Tibial artery (tissue), 4 donors: ENCODE measurements at regions not wholly inside any gene's neighbourhood (a gene's known extent, or its start where the extent isn't known, plus 50 kb on each side); places are given as distances from the start of the nearest gene placed in this dataset.
A peak's percentile ranks its signal among the peaks of the same experiment; 100 is the strongest.
"Not testable (repeated sequence)": the region's sequence is repeated elsewhere in the genome, so short reads cannot be mapped to it uniquely, and the experiment has no call there.

ENCODE experiments used
- DNase-seq, 2 donors: peaks; one replicate each; pipeline ENCODE4 v3.0.0-alpha.2; 2019
- H3K27ac ChIP-seq, 2 donors: fragments of 200-600 bp; sonication (generic) in 1 of 2; 1 replicate in 1 of 2; 2 replicates in 1 of 2; pipeline ENCODE4 v1.5.1; 2018 to 2019; ENCODE audit warnings: mild to moderate bottlenecking in 1 of 2
- H3K27me3 ChIP-seq, 2 donors: fragments of 200-600 bp; sonication (generic) in 1 of 2; one replicate each; pipeline versions ENCODE4 v1.5.1 to v1.6.0; 2016 to 2019
- H3K36me3 ChIP-seq, 3 donors: fragments of 200-600 bp; sonication (generic) in 2 of 3; one replicate each; pipeline ENCODE4 v1.5.1; 2016 to 2019; ENCODE audit warnings: mild to moderate bottlenecking in 2 of 3
- H3K4me1 ChIP-seq, 4 donors: fragments of 200-600 bp; sonication (generic) in 2 of 4; 1 replicate in 3 of 4; 2 replicates in 1 of 4; pipeline ENCODE4 v1.5.1; 2016 to 2019
- H3K4me3 ChIP-seq, 2 donors: fragments of 200-600 bp; sonication (generic) in 1 of 2; 1 replicate in 1 of 2; 2 replicates in 1 of 2; pipeline ENCODE4 v1.5.1; 2018 to 2019; ENCODE audit warnings: mild to moderate bottlenecking in 2 of 2
- H3K9me3 ChIP-seq, 3 donors: fragments of 200-600 bp; sonication (generic) in 1 of 3; one replicate each; pipeline ENCODE4 v1.5.1; 2016 to 2019
- CTCF ChIP-seq, 2 experiments: fragments of 200-600 bp in 1 of 2; fragments of 450-650 bp in 1 of 2; IDR thresholded peaks; one replicate each; pipeline ENCODE4 v1.5.1; 2017 to 2019; ENCODE audit warnings: antibody characterized with exemption in 2 of 2, mild to moderate bottlenecking in 1 of 2, moderate library complexity in 1 of 2
- intact Hi-C: fragments of 100-400 bp; cut with DNase I; formaldehyde crosslinking; loops from one replicate; pipeline ENCODE4 v1.15.0; 2023; ENCODE audit warnings: low total_unique reads

DNA sequence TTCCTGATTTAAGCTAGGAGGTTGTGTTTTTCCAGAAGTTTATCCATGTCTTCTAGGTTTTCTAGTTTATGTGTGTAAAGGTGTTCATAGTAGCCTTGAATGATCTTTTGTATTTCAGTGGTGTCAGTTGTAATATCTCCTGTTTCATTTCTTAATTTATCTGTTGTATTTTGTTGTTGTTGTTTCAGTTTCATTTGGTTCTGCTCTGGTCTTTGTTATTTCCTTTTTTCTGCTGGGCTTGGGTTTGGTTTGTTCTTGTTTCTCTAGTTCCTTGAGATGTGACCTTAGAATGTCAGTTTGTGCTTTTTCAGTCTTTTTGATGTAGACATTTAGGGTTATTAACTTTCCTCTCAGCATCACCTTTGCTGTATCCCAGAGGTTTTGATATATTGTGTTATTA, 62.8 kb downstream of the SCP2D1 start:
- H3K27me3 ChIP-seq, H3K4me3 ChIP-seq, intact Hi-C loops, H3K9me3 ChIP-seq, H3K4me1 ChIP-seq, H3K36me3 ChIP-seq, H3K27ac ChIP-seq, DNase-seq: not testable (repeated sequence)

- no peak overlapping the region for H3K4me3 ChIP-seq
- no peak for DNase-seq
- H3K36me3 ChIP-seq = no peaks in the 10 kb centered on the region
- H3K27ac ChIP-seq = no peak overlapping the region
- H3K4me1 ChIP-seq = no peaks in the 10 kb centered on the region
- intact Hi-C loops = no loop called here
- peaks cover 0 to 5% (median 0%) of the 10 kb centered on the region in 3 donors for H3K9me3 ChIP-seq
- no peak for TF ChIP-seq CTCF (IDR thresholded peaks at IDR 0.05)
- no peaks in the 10 kb centered on the region for H3K27me3 ChIP-seq
Measured at GRCh38 chr20:18879262-18879661, 65.7 kb downstream of the SCP2D1 start.

DNA sequence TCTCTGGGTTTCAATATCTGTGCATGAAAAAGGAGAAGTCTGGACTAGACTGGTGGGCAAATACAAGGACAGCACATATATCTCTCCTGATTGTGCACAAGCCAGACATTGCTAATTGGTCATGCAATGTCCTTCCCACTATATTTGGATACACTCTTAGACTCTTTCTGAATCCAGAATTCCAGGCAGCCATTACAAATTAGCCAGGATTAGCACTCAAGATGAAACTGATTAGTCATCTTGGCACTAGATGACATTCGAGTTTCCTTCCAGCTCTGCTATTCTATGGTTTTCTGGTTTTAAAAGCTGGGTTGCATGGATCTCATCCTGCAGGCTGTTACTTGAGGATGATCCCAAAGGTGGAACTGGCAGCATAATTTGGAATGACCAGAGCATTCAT, 73.2 kb downstream of the SCP2D1 start:
- H3K9me3 ChIP-seq = peaks cover 0 to 5% (median 0%) of the 10 kb centered on the region in 3 donors
- H3K4me1 ChIP-seq = no peaks in the 10 kb centered on the region
- no peak overlapping the region for H3K4me3 ChIP-seq
- no peak for TF ChIP-seq CTCF (IDR thresholded peaks at IDR 0.05)
- no peak overlapping the region for H3K27ac ChIP-seq
- no peaks in the 10 kb centered on the region for H3K27me3 ChIP-seq
- intact Hi-C loops = no loop called here
- no peaks in the 10 kb centered on the region for H3K36me3 ChIP-seq
- DNase-seq = no peak

GRCh38 chr20:18901980-18902737, 88.6 kb downstream of the SCP2D1 start:
- Histone ChIP-seq H3K36me3 (no peaks in the 10 kb centered on the region), H3K4me1 (no peaks in the 10 kb centered on the region), H3K27me3 (no peaks in the 10 kb centered on the region), H3K9me3 (no peaks in the 10 kb centered on the region), H3K4me3 (no peak overlapping the region), H3K27ac (no peak overlapping the region)
- intact Hi-C loops = loop anchor here (10.0 kb wide), 1 partner anchor 763 kb away; no protein-coding TSS in a partner anchor
- TF ChIP-seq CTCF (IDR thresholded peaks at IDR 0.05) = no peak
- DNase-seq = no peak

GRCh38 chr20:18904192-18904591, 90.6 kb downstream of the SCP2D1 start:
- H3K4me1 ChIP-seq = no peaks in the 10 kb centered on the region
- no peak for TF ChIP-seq CTCF (IDR thresholded peaks at IDR 0.05)
- H3K27me3 ChIP-seq = no peaks in the 10 kb centered on the region
- DNase-seq = no peak
- no peaks in the 10 kb centered on the region for H3K9me3 ChIP-seq
- no peak overlapping the region for H3K4me3 ChIP-seq
- intact Hi-C loops = loop anchor here (10.0 kb wide), 1 partner anchor 761 kb away; no protein-coding TSS in a partner anchor
- no peak overlapping the region for H3K27ac ChIP-seq
- no peaks in the 10 kb centered on the region for H3K36me3 ChIP-seq

- H3K9me3 ChIP-seq = no peaks in the 10 kb centered on the region
- no peaks in the 10 kb centered on the region for H3K36me3 ChIP-seq
- H3K27ac ChIP-seq = no peak overlapping the region
- no peaks in the 10 kb centered on the region for H3K4me1 ChIP-seq
- intact Hi-C loops = loop anchor here (10.0 kb wide), 1 partner anchor 760 kb away; no protein-coding TSS in a partner anchor
- no peaks in the 10 kb centered on the region for H3K27me3 ChIP-seq
- no peak overlapping the region for H3K4me3 ChIP-seq
- DNase-seq = peak in 1 of 2 donors; percentile 26
- peak; percentile 38 to 41 for TF ChIP-seq CTCF (IDR thresholded peaks at IDR 0.05)
Measured at GRCh38 chr20:18904624-18905023, 91.0 kb downstream of the SCP2D1 start.
